GM12878 (cell line): ENCODE measurements at regions not wholly inside any gene's neighbourhood (a gene's known extent, or its start where the extent isn't known, plus 50 kb on each side); places are given as distances from the start of the nearest gene placed in this dataset.

Experiments
- ATAC-seq: fragments of 200-7000 bp; cut with Tn5 transposase; 3 replicates; pipeline ENCODE4 v1.9.1; 2020; ENCODE audit warnings: mild to moderate bottlenecking, moderate library complexity
- BruUV-seq: library from RNA; stranded (reverse); fragments of 400-500 nt; replicated peaks from 2 replicates; lab custom pipeline; 2021; lab: Mats Ljungman, UMichigan
- CTCF ChIA-PET: fragments of 300-600 bp; sonication (Branson Sonifier 250); formaldehyde crosslinking; extraction: SDS; loops from one replicate; lab custom pipeline; 2021; ENCODE audit warnings: inconsistent platforms; lab: Yijun Ruan, JAX
- POLR2A ChIA-PET: fragments of 350-600 bp; formaldehyde crosslinking; extraction: SDS; loops from one replicate; lab custom pipeline; 2021; ENCODE audit warnings: inconsistent platforms; lab: Charles Lee
- RAD21 ChIA-PET: fragments of 300-600 bp; sonication (Branson Sonifier 250); formaldehyde crosslinking; loops from one replicate; lab custom pipeline; 2023; ENCODE audit warnings: antibody characterized with exemption; ENCODE audit not compliant: unreplicated experiment; lab: Charles Lee
- SMC1A ChIA-PET: fragments of 300-600 bp; sonication (Branson Sonifier 250); formaldehyde crosslinking; loops from one replicate; lab custom pipeline; 2023; ENCODE audit not compliant: unreplicated experiment, uncharacterized antibody; lab: Charles Lee
- DNase-seq: peaks from one replicate; pipeline ENCODE4 v3.0.0-alpha.2; 2011; ENCODE audit warnings: low read depth, low spot score
- FAIRE-seq: peaks from 3 replicates; lab custom pipeline; 2011; peaks lifted over from hg19 to GRCh38; lab: Jason Lieb, UNC
- H2AFZ ChIP-seq: 2 replicates; pipeline ENCODE4 v1.6.0; 2011; ENCODE audit warnings: low read depth, low read length, control low read depth; ENCODE audit not compliant: control insufficient read depth
- H3K27ac ChIP-seq: 2 replicates; pipeline ENCODE4 v1.5.1; 2011; ENCODE audit warnings: control low read depth; ENCODE audit not compliant: control insufficient read depth, insufficient read depth
- H3K27me3 ChIP-seq, 2 experiments: replicated peaks in 1 of 2; 2 replicates each; pipeline versions ENCODE4 v1.6.0 to v1.6.1; 2011; ENCODE audit warnings: low read length in 1 of 2; ENCODE audit not compliant: control insufficient read depth in 2 of 2, insufficient read depth in 2 of 2
- H3K36me3 ChIP-seq, 2 experiments: 2 replicates each; pipeline ENCODE4 v1.5.1; 2011; ENCODE audit warnings: low read length in 1 of 2; ENCODE audit not compliant: control insufficient read depth in 2 of 2, insufficient read depth in 2 of 2
- H3K4me1 ChIP-seq: 2 replicates; pipeline ENCODE4 v1.6.1; 2011; ENCODE audit warnings: mild to moderate bottlenecking, low read length, moderate library complexity, mixed read lengths; ENCODE audit not compliant: control insufficient read depth, insufficient read depth
- H3K4me2 ChIP-seq: 2 replicates; pipeline ENCODE4 v1.6.0; 2011; ENCODE audit warnings: control low read depth; ENCODE audit not compliant: control insufficient read depth, insufficient read depth
- H3K4me3 ChIP-seq: fragments of 200-600 bp; sonication (generic); 2 replicates; pipeline ENCODE4 v1.5.1; 2016
- H3K79me2 ChIP-seq: 2 replicates; pipeline ENCODE4 v1.6.0; 2011; ENCODE audit warnings: low read length; ENCODE audit not compliant: control insufficient read depth, insufficient read depth
- H3K9ac ChIP-seq: 2 replicates; pipeline ENCODE4 v1.8.0; 2011; ENCODE audit warnings: low read length, control low read depth, mixed read lengths; ENCODE audit not compliant: control insufficient read depth, insufficient read depth
- H3K9me3 ChIP-seq: replicated peaks from 3 replicates; pipeline ENCODE4 v1.5.1; 2011; ENCODE audit warnings: mild to moderate bottlenecking, low read length; ENCODE audit not compliant: control insufficient read depth, insufficient read depth
- H4K20me1 ChIP-seq: 2 replicates; pipeline ENCODE4 v1.6.0; 2011; ENCODE audit not compliant: control insufficient read depth, insufficient read depth
- BCL3 ChIP-seq: IDR thresholded peaks from 2 replicates; pipeline ENCODE4 v1.6.1; 2011; ENCODE audit warnings: borderline replicate concordance, low read depth, mild to moderate bottlenecking, moderate library complexity, low read length; ENCODE audit not compliant: insufficient read depth, poor library complexity, severe bottlenecking
- CBFB ChIP-seq: IDR thresholded peaks from 2 replicates; pipeline ENCODE4 v1.6.1; 2016; ENCODE audit warnings: antibody characterized with exemption, low read depth
- CEBPB ChIP-seq, 2 experiments: fragments of 150-350 bp in 1 of 2; IDR thresholded peaks; 2 replicates each; pipeline ENCODE4 v1.6.1; 2012 to 2014; ENCODE audit warnings: low read depth in 2 of 2, low read length in 2 of 2, borderline replicate concordance in 1 of 2, inconsistent platforms in 1 of 2
- CUX1 ChIP-seq: IDR thresholded peaks from 2 replicates; pipeline ENCODE4 v1.6.1; 2012; ENCODE audit warnings: improper control_type of control experiment, low read depth, low read length; ENCODE audit not compliant: insufficient replicate concordance
- HDAC2 ChIP-seq: fragments of 200-600 bp; sonication (generic); IDR thresholded peaks from 2 replicates; pipeline ENCODE4 v1.6.1; 2017
- MAX ChIP-seq: IDR thresholded peaks from 2 replicates; pipeline ENCODE4 v1.6.1; 2012; ENCODE audit warnings: low read depth, low read length, improper control_type of control experiment
- SKIL ChIP-seq: fragments of 450-650 bp; IDR thresholded peaks from 2 replicates; pipeline ENCODE4 v1.6.1; 2017; ENCODE audit warnings: mild to moderate bottlenecking, low read depth, inconsistent platforms; ENCODE audit not compliant: poor library complexity, severe bottlenecking
- WGBS: methylation state at CpG from one replicate; pipeline ENCODE4 v1.1.6; 2016; ENCODE audit warnings: low lambda C conversion rate; ENCODE audit not compliant: insufficient replicate concordance, insufficient coverage; ENCODE audit errors: missing lambda C conversion rate; 5-methylcytosine and 5-hydroxymethylcytosine counted together
- in situ Hi-C: fragments of 300-500 bp; cut with MboI; formaldehyde crosslinking; loops from 9 replicates; pipeline ENCODE4 v1.14.3; 2018; ENCODE audit warnings: mixed read lengths
- intact Hi-C: fragments of 100-400 bp; cut with micrococcal nuclease; formaldehyde crosslinking; loops from one replicate; pipeline ENCODE4 v1.14.2; 2022; ENCODE audit not compliant: unreplicated experiment

- no peak for ATAC-seq
- FAIRE-seq: no peak
- in situ Hi-C loops: loop anchor here (25.0 kb wide), 1 partner anchor 1337 kb away; the partner anchor contains the start of gene TBC1D22A
- Histone ChIP-seq H3K4me2 (peak overlapping the region; percentile 40; the same call in 1 of the 2 replicates), H2AFZ (peak overlapping the region; percentile 39; the same call in 1 of the 2 replicates), H3K9me3 (peaks cover 3% of the 10 kb centered on the region; the same call in 2 of the 3 replicates), H3K36me3 (no peaks in the 10 kb centered on the region), H3K27me3 (no peaks in the 10 kb centered on the region), H4K20me1 (no peaks in the 10 kb centered on the region), H3K27ac (peak overlapping the region; percentile 94), H3K79me2 (no peaks in the 10 kb centered on the region), H3K4me1 (peaks cover 40% of the 10 kb centered on the region), H3K9ac (peak overlapping the region; percentile 62), H3K4me3 (no peak overlapping the region)
- DNase-seq: no peak
- ChIA-PET RAD21 (no interaction called here), POLR2A (no interaction called here), SMC1A (interaction anchor here (1.3 to 1.6 kb wide), 2 partner anchors 54 to 75 kb away, joined by 4 read pairs; no protein-coding TSS in a partner anchor), CTCF (no interaction called here)
- intact Hi-C loops: loop anchor here (5.0 kb wide), 1 partner anchor 182 kb away; no protein-coding TSS in a partner anchor
- no TSS peak for BruUV-seq
- TF ChIP-seq SKIL: no peak
- no peak for TF ChIP-seq CUX1
- TF ChIP-seq CEBPB (IDR thresholded peaks at IDR 0.05; ENCODE audit: borderline replicate concordance in 1 of 2, low read depth in 2 of 2, low read length in 2 of 2): no peak
- TF ChIP-seq CBFB: no peak
- TF ChIP-seq MAX: no peak
- TF ChIP-seq HDAC2: no peak
- no peak for TF ChIP-seq BCL3
- WGBS: 81% methylated on average over 8 of the region's 8 CpGs
Observed at GRCh38 chr22:48099251-48099650, 1336.8 kb downstream of the TBC1D22A start.
